ENCODE measurements at regions not wholly inside any gene's neighbourhood (a gene's known extent, or its start where the extent isn't known, plus 50 kb on each side); places are given as distances from the start of the nearest gene placed in this dataset.

- H3K4me3 ChIP-seq (ENCODE audit: low read depth, low read length), result no peak overlapping the region
- H3K36me3 ChIP-seq (ENCODE audit: insufficient read depth, low read length), result no peaks in the 10 kb centered on the region
- no peaks in the 10 kb centered on the region for H3K79me2 ChIP-seq (ENCODE audit: control insufficient read depth, insufficient read depth, low read length, unreplicated experiment)
- H2AFZ ChIP-seq (ENCODE audit: low read length, unreplicated experiment), result no peak overlapping the region
- H3K4me1 ChIP-seq (ENCODE audit: control insufficient read depth, insufficient read depth, low read length, unreplicated experiment), result no peaks in the 10 kb centered on the region
- no peaks in the 10 kb centered on the region for H3K27me3 ChIP-seq (ENCODE audit: insufficient read depth, low read length)
- H3K27ac ChIP-seq (ENCODE audit: low read depth, low read length), result no peak overlapping the region
Observed at GRCh38 chr2:56666777-56667176, 483.0 kb downstream of the CCDC85A start.

- H3K36me3 ChIP-seq (ENCODE audit: insufficient read depth, low read length), result no peaks in the 10 kb centered on the region
Observed at GRCh38 chr2:56671973-56672569, 488.3 kb downstream of the CCDC85A start.

GRCh38 chr2:56674084-56674483 is 490.3 kb downstream of the CCDC85A start:
- H3K79me2 ChIP-seq (ENCODE audit: control insufficient read depth, insufficient read depth, low read length, unreplicated experiment), result no peaks in the 10 kb centered on the region
- H3K36me3 ChIP-seq (ENCODE audit: insufficient read depth, low read length), result no peaks in the 10 kb centered on the region
- H3K4me3 ChIP-seq (ENCODE audit: low read depth, low read length), result no peak overlapping the region
- no peak overlapping the region for H3K27ac ChIP-seq (ENCODE audit: low read depth, low read length)
- no peaks in the 10 kb centered on the region for H3K27me3 ChIP-seq (ENCODE audit: insufficient read depth, low read length)
- no peak overlapping the region for H2AFZ ChIP-seq (ENCODE audit: low read length, unreplicated experiment)
- H3K4me1 ChIP-seq (ENCODE audit: control insufficient read depth, insufficient read depth, low read length, unreplicated experiment), result no peaks in the 10 kb centered on the region

More at GRCh38 chr2:56671973-56672569, 488.3 kb downstream of the CCDC85A start:
- Histone ChIP-seq H2AFZ (ENCODE audit: low read length, unreplicated experiment) (no peak overlapping the region), H3K27ac (ENCODE audit: low read depth, low read length) (no peak overlapping the region), H3K4me1 (ENCODE audit: control insufficient read depth, insufficient read depth, low read length, unreplicated experiment) (no peaks in the 10 kb centered on the region), H3K79me2 (ENCODE audit: control insufficient read depth, insufficient read depth, low read length, unreplicated experiment) (no peaks in the 10 kb centered on the region), H3K4me3 (ENCODE audit: low read depth, low read length) (no peak overlapping the region), H3K27me3 (ENCODE audit: insufficient read depth, low read length) (no peaks in the 10 kb centered on the region)

GRCh38 chr2:56676966-56677365 is 493.2 kb downstream of the CCDC85A start:
- Histone ChIP-seq H3K27me3 (ENCODE audit: insufficient read depth, low read length) (no peaks in the 10 kb centered on the region), H3K36me3 (ENCODE audit: insufficient read depth, low read length) (no peaks in the 10 kb centered on the region), H3K27ac (ENCODE audit: low read depth, low read length) (no peak overlapping the region), H3K4me3 (ENCODE audit: low read depth, low read length) (no peak overlapping the region), H3K79me2 (ENCODE audit: control insufficient read depth, insufficient read depth, low read length, unreplicated experiment) (no peaks in the 10 kb centered on the region), H3K4me1 (ENCODE audit: control insufficient read depth, insufficient read depth, low read length, unreplicated experiment) (peaks cover 25% of the 10 kb centered on the region), H2AFZ (ENCODE audit: low read length, unreplicated experiment) (no peak overlapping the region)

- Histone ChIP-seq H3K36me3 (ENCODE audit: insufficient read depth, low read length) (no peaks in the 10 kb centered on the region), H3K4me1 (ENCODE audit: control insufficient read depth, insufficient read depth, low read length, unreplicated experiment) (peaks cover 30% of the 10 kb centered on the region), H3K27ac (ENCODE audit: low read depth, low read length) (peak overlapping the region; percentile 62), H3K4me3 (ENCODE audit: low read depth, low read length) (peak overlapping the region; percentile 43; the same call in 1 of the 2 replicates), H3K79me2 (ENCODE audit: control insufficient read depth, insufficient read depth, low read length, unreplicated experiment) (no peaks in the 10 kb centered on the region), H2AFZ (ENCODE audit: low read length, unreplicated experiment) (no peak overlapping the region), H3K27me3 (ENCODE audit: insufficient read depth, low read length) (no peaks in the 10 kb centered on the region)
Observed at GRCh38 chr2:56680971-56681631, 497.3 kb downstream of the CCDC85A start.

- Histone ChIP-seq H3K27ac (ENCODE audit: low read depth, low read length) (peak overlapping the region; percentile 62), H2AFZ (ENCODE audit: low read length, unreplicated experiment) (peak overlapping the region; percentile 33), H3K4me1 (ENCODE audit: control insufficient read depth, insufficient read depth, low read length, unreplicated experiment) (peaks cover 34% of the 10 kb centered on the region), H3K36me3 (ENCODE audit: insufficient read depth, low read length) (no peaks in the 10 kb centered on the region), H3K27me3 (ENCODE audit: insufficient read depth, low read length) (no peaks in the 10 kb centered on the region), H3K79me2 (ENCODE audit: control insufficient read depth, insufficient read depth, low read length, unreplicated experiment) (no peaks in the 10 kb centered on the region), H3K4me3 (ENCODE audit: low read depth, low read length) (no peak overlapping the region)
Observed at GRCh38 chr2:56681659-56682396, 498.0 kb downstream of the CCDC85A start.

GRCh38 chr2:56682397-56682760 is 498.6 kb downstream of the CCDC85A start:
- H3K27me3 ChIP-seq (ENCODE audit: insufficient read depth, low read length), result no peaks in the 10 kb centered on the region
- no peak overlapping the region for H3K4me3 ChIP-seq (ENCODE audit: low read depth, low read length)
- peak overlapping the region; percentile 33 for H2AFZ ChIP-seq (ENCODE audit: low read length, unreplicated experiment)
- peaks cover 40% of the 10 kb centered on the region for H3K4me1 ChIP-seq (ENCODE audit: control insufficient read depth, insufficient read depth, low read length, unreplicated experiment)
- H3K36me3 ChIP-seq (ENCODE audit: insufficient read depth, low read length), result no peaks in the 10 kb centered on the region
- H3K27ac ChIP-seq (ENCODE audit: low read depth, low read length), result peak overlapping the region; percentile 62
- H3K79me2 ChIP-seq (ENCODE audit: control insufficient read depth, insufficient read depth, low read length, unreplicated experiment), result no peaks in the 10 kb centered on the region

GRCh38 chr2:56684327-56684726 is 500.5 kb downstream of the CCDC85A start:
- peaks cover 42% of the 10 kb centered on the region for H3K4me1 ChIP-seq (ENCODE audit: control insufficient read depth, insufficient read depth, low read length, unreplicated experiment)
- no peak overlapping the region for H3K27ac ChIP-seq (ENCODE audit: low read depth, low read length)
- H3K4me3 ChIP-seq (ENCODE audit: low read depth, low read length), result no peak overlapping the region

GRCh38 chr2:56685205-56685604 is 501.4 kb downstream of the CCDC85A start:
- no peaks in the 10 kb centered on the region for H3K79me2 ChIP-seq (ENCODE audit: control insufficient read depth, insufficient read depth, low read length, unreplicated experiment)
- H3K4me1 ChIP-seq (ENCODE audit: control insufficient read depth, insufficient read depth, low read length, unreplicated experiment), result peaks cover 34% of the 10 kb centered on the region
- no peaks in the 10 kb centered on the region for H3K27me3 ChIP-seq (ENCODE audit: insufficient read depth, low read length)
- no peaks in the 10 kb centered on the region for H3K36me3 ChIP-seq (ENCODE audit: insufficient read depth, low read length)
- H3K4me3 ChIP-seq (ENCODE audit: low read depth, low read length), result no peak overlapping the region
- H2AFZ ChIP-seq (ENCODE audit: low read length, unreplicated experiment), result no peak overlapping the region
- no peak overlapping the region for H3K27ac ChIP-seq (ENCODE audit: low read depth, low read length)

More at GRCh38 chr2:56684327-56684726, 500.5 kb downstream of the CCDC85A start:
- no peaks in the 10 kb centered on the region for H3K27me3 ChIP-seq (ENCODE audit: insufficient read depth, low read length)
- no peak overlapping the region for H2AFZ ChIP-seq (ENCODE audit: low read length, unreplicated experiment)
- H3K36me3 ChIP-seq (ENCODE audit: insufficient read depth, low read length), result no peaks in the 10 kb centered on the region
- no peaks in the 10 kb centered on the region for H3K79me2 ChIP-seq (ENCODE audit: control insufficient read depth, insufficient read depth, low read length, unreplicated experiment)

- H3K36me3 ChIP-seq (ENCODE audit: insufficient read depth, low read length), result no peaks in the 10 kb centered on the region
- no peaks in the 10 kb centered on the region for H3K79me2 ChIP-seq (ENCODE audit: control insufficient read depth, insufficient read depth, low read length, unreplicated experiment)
- H3K4me3 ChIP-seq (ENCODE audit: low read depth, low read length), result no peak overlapping the region
- no peaks in the 10 kb centered on the region for H3K27me3 ChIP-seq (ENCODE audit: insufficient read depth, low read length)
- no peak overlapping the region for H2AFZ ChIP-seq (ENCODE audit: low read length, unreplicated experiment)
- no peak overlapping the region for H3K27ac ChIP-seq (ENCODE audit: low read depth, low read length)
- peaks cover 14% of the 10 kb centered on the region for H3K4me1 ChIP-seq (ENCODE audit: control insufficient read depth, insufficient read depth, low read length, unreplicated experiment)
Observed at GRCh38 chr2:56687169-56687568, 503.4 kb downstream of the CCDC85A start.
